Embryonic facial prominence (tissue), 1 donor: ENCODE measurements at regions not wholly inside any gene's neighbourhood (a gene's known extent, or its start where the extent isn't known, plus 50 kb on each side); places are given as distances from the start of the nearest gene placed in this dataset.
A peak's percentile ranks its signal among the peaks of the same experiment; 100 is the strongest.
"Not testable (repeated sequence)": the region's sequence is repeated elsewhere in the genome, so short reads cannot be mapped to it uniquely, and the experiment has no call there.

ENCODE experiments used
- DNase-seq: peaks from one replicate; pipeline ENCODE4 v3.0.0-alpha.2; 2016; ENCODE audit errors: extremely low spot score

GRCh38 chr6:112401083-112401482 is 54.0 kb downstream of the RFPL4B start:
- no peak for DNase-seq

GRCh38 chr6:112407101-112407590 is 60.0 kb downstream of the RFPL4B start:
- DNase-seq, result no peak

GRCh38 chr6:112408522-112408921 is 61.4 kb downstream of the RFPL4B start:
- no peak for DNase-seq

- DNase-seq, result no peak
Observed at GRCh38 chr6:112409311-112409710, 62.2 kb downstream of the RFPL4B start.

GRCh38 chr6:112413780-112414179 is 66.7 kb downstream of the RFPL4B start:
- no peak for DNase-seq

GRCh38 chr6:112415366-112415765 is 68.2 kb downstream of the RFPL4B start:
- DNase-seq, result no peak

GRCh38 chr6:112416866-112417265 is 69.7 kb downstream of the RFPL4B start:
- no peak for DNase-seq

- not testable (repeated sequence) for DNase-seq
Observed at GRCh38 chr6:112427011-112427410, 79.9 kb downstream of the RFPL4B start.

GRCh38 chr6:112427499-112427898 is 80.4 kb downstream of the RFPL4B start:
- DNase-seq, result no peak

GRCh38 chr6:112428477-112428876 is 81.3 kb downstream of the RFPL4B start:
- DNase-seq, result no peak

- DNase-seq, result no peak
Observed at GRCh38 chr6:112429226-112429625, 82.1 kb downstream of the RFPL4B start.

- no peak for DNase-seq
Observed at GRCh38 chr6:112431803-112432202, 84.7 kb downstream of the RFPL4B start.

GRCh38 chr6:112432853-112433252 is 85.7 kb downstream of the RFPL4B start:
- DNase-seq, result no peak

- DNase-seq, result no peak
Observed at GRCh38 chr6:112433457-112433856, 86.3 kb downstream of the RFPL4B start.

GRCh38 chr6:112434896-112435435 is 87.8 kb downstream of the RFPL4B start:
- no peak for DNase-seq

- no peak for DNase-seq
Observed at GRCh38 chr6:112437058-112437457, 89.9 kb downstream of the RFPL4B start.

GRCh38 chr6:112439010-112439409 is 91.9 kb downstream of the RFPL4B start:
- no peak for DNase-seq

- DNase-seq, result peak; percentile 60
Observed at GRCh38 chr6:112439432-112439831, 92.3 kb downstream of the RFPL4B start.

- no peak for DNase-seq
Observed at GRCh38 chr6:112441607-112442006, 94.5 kb downstream of the RFPL4B start.

- DNase-seq, result no peak
Observed at GRCh38 chr6:112443179-112444065, 96.3 kb downstream of the RFPL4B start.

GRCh38 chr6:112448786-112449185 is 101.7 kb downstream of the RFPL4B start:
- not testable (repeated sequence) for DNase-seq

- DNase-seq, result no peak
Observed at GRCh38 chr6:112450663-112451062, 103.5 kb downstream of the RFPL4B start.

- no peak for DNase-seq
Observed at GRCh38 chr6:112457886-112458285, 110.8 kb downstream of the RFPL4B start.
